HG02884 (cell line): ENCODE measurements at regions not wholly inside any gene's neighbourhood (a gene's known extent, or its start where the extent isn't known, plus 50 kb on each side); places are given as distances from the start of the nearest gene placed in this dataset.
A peak's percentile ranks its signal among the peaks of the same experiment; 100 is the strongest.

ENCODE experiments used
- ATAC-seq: cut with Tn5 transposase; IDR thresholded peaks from one replicate; pipeline ENCODE4 v1.9.1; 2021; ENCODE audit warnings: mild to moderate bottlenecking, moderate library complexity; ENCODE audit not compliant: unreplicated experiment

DNA sequence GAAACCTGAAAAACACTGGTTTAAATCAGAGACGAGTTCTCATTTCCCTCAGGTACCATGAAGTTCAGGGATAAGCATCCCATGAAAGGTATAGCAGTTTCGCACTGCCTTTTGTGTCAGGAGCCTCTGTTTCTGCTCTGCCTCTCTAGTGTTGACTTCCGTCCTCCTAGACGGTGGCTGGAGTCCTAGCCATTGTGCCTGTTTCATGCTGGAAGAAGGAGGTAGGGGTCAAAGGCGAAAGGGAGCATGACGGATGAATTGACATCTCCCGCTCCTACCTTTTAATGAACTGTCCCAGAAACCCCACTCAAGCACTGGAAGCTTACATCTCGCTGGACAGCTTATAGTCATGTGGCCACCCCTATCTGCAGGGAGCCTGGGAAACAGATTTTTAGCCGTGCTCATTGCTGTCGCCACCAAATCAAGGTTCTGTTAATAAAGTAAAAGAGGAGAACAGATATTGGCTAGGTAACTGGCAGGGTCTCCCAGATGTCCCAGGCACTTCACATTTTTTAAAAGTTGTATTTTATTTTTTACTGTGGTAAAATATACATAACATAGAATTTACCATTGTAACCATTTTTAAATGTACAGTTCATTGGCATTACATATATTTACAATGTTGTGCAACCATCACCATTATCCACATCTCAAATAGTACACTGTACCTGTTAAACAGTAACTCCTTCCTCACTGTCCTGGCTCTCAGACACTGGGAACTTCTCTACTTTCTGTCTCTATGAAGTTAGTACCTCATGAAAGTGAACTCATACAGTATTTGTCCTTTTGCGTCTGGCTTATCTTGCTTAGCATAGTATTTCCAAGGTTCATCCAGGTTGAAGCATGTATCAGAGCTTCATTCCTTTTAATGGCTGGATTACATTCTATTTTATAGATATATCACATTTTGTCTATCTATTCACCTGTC, 55.0 kb upstream of the CTLA4 start:
- ATAC-seq, result no peak

GRCh38 chr2:203813684-203814083, 53.9 kb upstream of the CTLA4 start:
- ATAC-seq, result no peak

- ATAC-seq, result peak; percentile 81
Observed at GRCh38 chr2:203814661-203815540, 52.7 kb upstream of the CTLA4 start.

DNA sequence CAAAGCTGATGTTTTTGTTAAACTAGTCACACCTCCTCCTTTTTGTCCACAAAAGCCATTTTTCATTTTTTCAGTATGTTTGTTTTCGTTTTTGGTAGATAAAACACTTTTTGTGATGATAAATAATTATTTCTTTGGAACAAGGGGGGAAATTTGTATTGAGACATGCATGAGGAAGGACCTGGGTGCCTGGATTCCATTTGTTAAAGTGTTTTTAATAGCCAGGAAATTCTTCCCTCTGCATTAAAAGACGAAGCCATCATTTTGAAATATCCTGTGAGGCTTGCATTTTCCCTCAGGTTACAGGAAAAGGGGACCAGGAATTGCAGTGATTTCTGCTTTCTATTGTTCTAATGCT, 52.1 kb upstream of the CTLA4 start:
- ATAC-seq, result no peak

DNA sequence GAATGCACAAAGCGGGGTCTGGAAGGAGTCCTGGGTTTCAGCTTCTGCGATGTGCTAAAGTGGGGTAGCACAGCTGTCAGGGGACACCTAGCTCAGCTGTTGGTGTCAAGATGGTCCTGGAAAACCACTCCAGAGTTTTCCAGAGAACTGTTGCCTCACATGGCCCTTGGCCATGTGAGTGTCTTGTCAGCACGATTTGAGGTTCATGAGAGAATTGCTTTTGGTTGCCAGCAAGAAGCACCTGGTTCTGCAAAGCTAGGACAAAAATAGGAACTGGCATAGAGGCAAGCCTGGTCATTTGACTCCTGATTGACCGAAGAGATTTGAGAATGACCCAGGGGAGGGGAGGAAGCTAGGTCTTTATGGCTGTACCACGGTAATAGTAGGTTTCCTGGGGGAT, 50.4 kb upstream of the CTLA4 start:
- ATAC-seq, result no peak
